ENCODE measurements at regions not wholly inside any gene's neighbourhood (a gene's known extent, or its start where the extent isn't known, plus 50 kb on each side); places are given as distances from the start of the nearest gene placed in this dataset.
A peak's percentile ranks its signal among the peaks of the same experiment; 100 is the strongest.

DNA sequence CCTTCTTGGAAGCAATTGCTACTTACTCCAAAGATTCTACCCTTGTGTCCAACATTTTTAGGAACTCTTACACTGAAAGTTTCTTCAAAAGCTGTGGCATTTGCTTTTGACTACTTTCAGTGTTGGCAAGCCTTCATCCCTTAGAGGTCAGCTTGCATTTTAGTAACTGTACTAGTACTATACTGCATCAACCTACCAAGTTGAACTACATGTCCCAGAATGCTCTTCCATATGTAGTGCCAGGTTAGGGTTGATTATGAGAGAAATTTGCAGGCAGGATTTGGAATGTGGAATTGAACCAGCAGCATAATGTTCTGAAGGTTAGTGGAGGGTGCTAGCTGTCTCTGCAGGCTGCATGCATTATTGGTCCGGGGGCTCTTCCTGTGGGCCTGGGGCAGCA lies 189.9 kb upstream of the FOXN2 start:
- Histone ChIP-seq H3K9me2 (ENCODE audit: insufficient read depth) (no peaks in the 10 kb centered on the region), H3K27me3 (replicated peaks; ENCODE audit: insufficient read depth) (no peaks in the 10 kb centered on the region), H3K9ac (no peak overlapping the region), H3K36me3 (ENCODE audit: low read depth) (no peaks in the 10 kb centered on the region), H3K4me2 (ENCODE audit: unreplicated experiment) (no peak overlapping the region), H3F3A (ENCODE audit: insufficient read depth) (no peaks in the 10 kb centered on the region), H3K9me3 (ENCODE audit: low read depth) (no peaks in the 10 kb centered on the region), H3K4me3 (no peak overlapping the region), H4K20me1 (ENCODE audit: insufficient read depth) (no peaks in the 10 kb centered on the region), H3K79me2 (ENCODE audit: insufficient read depth) (no peaks in the 10 kb centered on the region), H3K4me1 (ENCODE audit: insufficient read depth) (no peaks in the 10 kb centered on the region), H2AFZ (no peak overlapping the region), H3K27ac (no peak overlapping the region)
- 100% methylated on average over 1 of the region's 1 CpG for WGBS, 2 experiments (ENCODE audit: low coverage in 1 of 2, low lambda C conversion rate in 2 of 2, missing lambda C conversion rate in 2 of 2)
- no peak for DNase-seq
- TF ChIP-seq EZH2phosphoT487 (IDR thresholded peaks at IDR 0.05; ENCODE audit: insufficient read depth, low read depth) (no peak), EZH2 (IDR thresholded peaks at IDR 0.05; ENCODE audit: insufficient read depth, poor library complexity, severe bottlenecking) (no peak)
- in situ Hi-C loops (cut with MboI) = no loop called here

DNA sequence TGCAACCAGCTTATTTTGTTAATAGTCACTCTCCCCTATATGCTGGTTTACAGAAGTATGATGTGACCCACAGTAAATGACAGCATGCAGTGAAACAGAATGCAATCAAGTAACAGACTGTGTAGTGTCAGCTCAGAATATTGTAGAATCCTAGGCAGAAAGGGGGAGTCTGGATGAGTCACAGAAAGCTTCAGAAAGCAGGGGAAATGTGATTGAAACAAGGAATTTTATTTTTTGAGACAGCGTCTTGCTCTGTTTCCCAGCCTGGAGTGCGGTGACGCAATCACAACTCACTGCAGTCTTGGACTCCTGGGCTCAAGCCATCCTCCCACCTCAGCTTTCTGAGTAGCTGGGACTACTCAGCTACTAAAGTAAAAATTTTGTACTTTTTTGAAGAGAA lies 188.3 kb upstream of the FOXN2 start:
- H3K4me2 ChIP-seq (ENCODE audit: unreplicated experiment) = no peak overlapping the region

DNA sequence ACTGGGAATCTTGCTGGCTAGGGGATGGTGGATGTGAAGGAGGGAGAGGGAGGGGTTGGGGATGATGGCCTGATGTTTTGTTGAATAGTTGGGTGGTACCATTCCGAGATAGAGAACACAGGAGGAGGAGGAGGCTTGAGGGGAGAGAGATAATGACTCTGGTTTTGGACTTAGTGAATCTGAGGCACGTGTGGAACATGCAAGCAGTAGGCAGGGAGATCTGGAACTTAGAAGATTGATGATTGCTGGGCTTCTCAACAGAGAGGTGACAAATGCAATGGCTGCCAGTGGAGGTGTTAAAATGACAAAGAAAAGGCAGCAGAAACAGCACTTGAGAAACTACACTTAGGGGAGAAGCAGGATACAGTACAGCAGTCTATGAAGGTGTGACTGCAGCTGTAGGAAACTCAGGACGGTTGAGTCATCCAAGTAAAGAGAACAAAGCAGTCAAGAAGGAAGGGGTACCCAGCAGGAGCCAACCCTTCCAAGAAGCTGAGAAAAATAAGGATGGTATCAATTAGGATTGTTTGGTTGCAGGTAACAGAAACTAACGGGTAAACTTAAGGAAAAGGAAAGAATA lies 186.8 kb upstream of the FOXN2 start:
- no peak for DNase-seq
- Histone ChIP-seq H3K4me1 (ENCODE audit: insufficient read depth) (no peaks in the 10 kb centered on the region; the same call in 1 of the 2 replicates), H2AFZ (no peak overlapping the region), H3F3A (ENCODE audit: insufficient read depth) (no peaks in the 10 kb centered on the region), H3K4me2 (ENCODE audit: unreplicated experiment) (no peak overlapping the region), H4K20me1 (ENCODE audit: insufficient read depth) (no peaks in the 10 kb centered on the region), H3K36me3 (ENCODE audit: low read depth) (no peaks in the 10 kb centered on the region), H3K9me3 (ENCODE audit: low read depth) (no peaks in the 10 kb centered on the region), H3K9ac (no peak overlapping the region), H3K79me2 (ENCODE audit: insufficient read depth) (no peaks in the 10 kb centered on the region), H3K4me3 (no peak overlapping the region), H3K27me3 (replicated peaks; ENCODE audit: insufficient read depth) (no peaks in the 10 kb centered on the region), H3K27ac (no peak overlapping the region), H3K9me2 (ENCODE audit: insufficient read depth) (no peaks in the 10 kb centered on the region)
- 56 to 65% methylated on average over 4 of the region's 4 CpGs for WGBS, 2 experiments (ENCODE audit: low coverage in 1 of 2, low lambda C conversion rate in 2 of 2, missing lambda C conversion rate in 2 of 2)
- in situ Hi-C loops (cut with MboI) = no loop called here
- TF ChIP-seq EZH2 (IDR thresholded peaks at IDR 0.05; ENCODE audit: insufficient read depth, poor library complexity, severe bottlenecking) (no peak), EZH2phosphoT487 (IDR thresholded peaks at IDR 0.05; ENCODE audit: insufficient read depth, low read depth) (no peak)

More for the DNA sequence above, 188.3 kb upstream of the FOXN2 start:
- Histone ChIP-seq H3K9ac (no peak overlapping the region), H3K4me3 (no peak overlapping the region), H3K79me2 (ENCODE audit: insufficient read depth) (no peaks in the 10 kb centered on the region), H3K27me3 (replicated peaks; ENCODE audit: insufficient read depth) (no peaks in the 10 kb centered on the region), H4K20me1 (ENCODE audit: insufficient read depth) (no peaks in the 10 kb centered on the region), H3K27ac (0 out of 2 replicates have a peak overlapping the region, but pooled peaks have one; percentile 12), H3F3A (ENCODE audit: insufficient read depth) (no peaks in the 10 kb centered on the region), H3K9me3 (ENCODE audit: low read depth) (no peaks in the 10 kb centered on the region), H3K4me1 (ENCODE audit: insufficient read depth) (no peaks in the 10 kb centered on the region), H3K9me2 (ENCODE audit: insufficient read depth) (no peaks in the 10 kb centered on the region), H3K36me3 (ENCODE audit: low read depth) (no peaks in the 10 kb centered on the region), H2AFZ (no peak overlapping the region)
- TF ChIP-seq EZH2 (IDR thresholded peaks at IDR 0.05; ENCODE audit: insufficient read depth, poor library complexity, severe bottlenecking) (no peak), EZH2phosphoT487 (IDR thresholded peaks at IDR 0.05; ENCODE audit: insufficient read depth, low read depth) (no peak)
- in situ Hi-C loops (cut with MboI) = no loop called here
- WGBS, 2 experiments (ENCODE audit: low coverage in 1 of 2, low lambda C conversion rate in 2 of 2, missing lambda C conversion rate in 2 of 2) = 54 to 65% methylated on average over 3 of the region's 3 CpGs
- DNase-seq = peak; percentile 66

DNA sequence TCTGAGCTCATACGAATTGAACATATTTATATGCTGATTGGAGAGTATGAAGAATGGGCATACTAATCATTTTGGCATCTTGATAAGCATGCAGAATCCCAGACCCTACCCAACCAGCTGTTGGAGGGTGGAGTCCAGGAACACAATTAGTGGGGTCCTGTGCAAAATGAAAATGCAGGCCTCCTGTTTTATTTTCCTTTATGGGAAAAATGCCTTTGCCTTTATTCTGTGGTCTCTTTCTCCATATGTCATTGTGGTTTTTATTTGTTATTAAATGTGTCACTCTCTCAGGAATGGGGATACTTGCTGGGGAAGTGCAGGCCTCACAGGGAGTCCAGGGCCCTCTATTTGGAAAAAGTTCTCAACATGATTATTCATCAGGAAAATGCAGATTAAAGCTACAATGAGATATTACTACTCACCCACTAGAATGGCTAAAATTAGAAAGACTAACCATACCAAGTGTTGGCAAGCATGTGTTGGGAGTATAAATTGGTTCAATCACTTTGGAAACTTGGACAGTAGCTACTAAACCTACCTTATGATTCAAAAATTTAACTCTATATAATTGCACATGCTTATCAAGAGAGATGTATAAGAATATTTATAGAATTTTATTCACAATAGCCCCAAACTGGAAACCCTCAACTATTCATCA lies 185.1 kb upstream of the FOXN2 start:
- H3K79me2 ChIP-seq (ENCODE audit: insufficient read depth) = no peaks in the 10 kb centered on the region
- in situ Hi-C loops (cut with MboI) = no loop called here
- no peak overlapping the region for H2AFZ ChIP-seq
- H3K9ac ChIP-seq = no peak overlapping the region
- no peak overlapping the region for H3K27ac ChIP-seq
- TF ChIP-seq EZH2phosphoT487 (IDR thresholded peaks at IDR 0.05; ENCODE audit: insufficient read depth, low read depth) = no peak
- TF ChIP-seq EZH2 (IDR thresholded peaks at IDR 0.05; ENCODE audit: insufficient read depth, poor library complexity, severe bottlenecking) = no peak
- no peaks in the 10 kb centered on the region; the same call in 1 of the 2 replicates for H3K4me1 ChIP-seq (ENCODE audit: insufficient read depth)
- no peaks in the 10 kb centered on the region for H3K27me3 ChIP-seq (replicated peaks; ENCODE audit: insufficient read depth)
- no peak for DNase-seq
- H3F3A ChIP-seq (ENCODE audit: insufficient read depth) = no peaks in the 10 kb centered on the region
- H3K4me3 ChIP-seq = no peak overlapping the region
- H4K20me1 ChIP-seq (ENCODE audit: insufficient read depth) = no peaks in the 10 kb centered on the region
- H3K4me2 ChIP-seq (ENCODE audit: unreplicated experiment) = no peak overlapping the region
- no peaks in the 10 kb centered on the region for H3K36me3 ChIP-seq (ENCODE audit: low read depth)
- H3K9me3 ChIP-seq (ENCODE audit: low read depth) = no peaks in the 10 kb centered on the region
- WGBS, 2 experiments (ENCODE audit: low coverage in 1 of 2, low lambda C conversion rate in 2 of 2, missing lambda C conversion rate in 2 of 2) = 74 to 79% methylated on average over 1 of the region's 1 CpG
- H3K9me2 ChIP-seq (ENCODE audit: insufficient read depth) = no peaks in the 10 kb centered on the region

Data from GM23248 (cell line).